ENCODE measurements at regions not wholly inside any gene's neighbourhood (a gene's known extent, or its start where the extent isn't known, plus 50 kb on each side); places are given as distances from the start of the nearest gene placed in this dataset.

DNA sequence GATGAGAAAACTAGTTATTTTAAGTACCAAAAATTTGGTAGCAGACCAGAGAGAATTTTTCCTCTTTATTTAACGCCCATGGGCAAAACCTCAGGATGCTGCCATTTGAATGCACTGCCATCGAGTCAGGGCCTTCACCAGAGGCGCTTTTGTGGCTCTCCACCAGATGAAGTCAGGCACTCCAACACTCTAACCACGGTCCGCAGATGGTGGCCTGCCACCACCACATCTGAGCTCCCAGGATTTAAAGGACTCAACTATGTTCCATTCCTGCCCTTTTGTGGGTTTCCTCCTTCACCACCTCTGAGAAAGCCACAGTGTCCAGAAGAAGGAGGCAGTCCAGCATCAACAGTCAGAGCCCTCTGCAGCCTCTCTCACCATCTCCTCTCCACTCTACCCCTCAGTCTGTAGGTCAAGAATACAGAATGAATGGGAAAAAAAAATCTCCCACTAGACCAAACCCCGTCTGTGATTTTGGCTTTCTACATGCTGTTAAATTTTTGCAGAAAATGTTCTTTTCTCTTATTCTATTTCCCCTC, 647.4 kb downstream of the USP25 start:
- no peaks in the 10 kb centered on the region for H3K27me3 Mint-ChIP-seq (ENCODE audit: low read depth)
- no peaks in the 10 kb centered on the region for H3K4me1 Mint-ChIP-seq (ENCODE audit: low read depth)
- H3K4me3 Mint-ChIP-seq, result no peak overlapping the region
- H3K36me3 Mint-ChIP-seq (ENCODE audit: low read depth), result no peaks in the 10 kb centered on the region
- H3K9me3 Mint-ChIP-seq, result no peaks in the 10 kb centered on the region
- no peak overlapping the region for H3K27ac Mint-ChIP-seq
- CTCF ChIA-PET, result no interaction called here
- intact Hi-C loops (cut with micrococcal nuclease), result no loop called here
- DNase-seq, result no peak

DNA sequence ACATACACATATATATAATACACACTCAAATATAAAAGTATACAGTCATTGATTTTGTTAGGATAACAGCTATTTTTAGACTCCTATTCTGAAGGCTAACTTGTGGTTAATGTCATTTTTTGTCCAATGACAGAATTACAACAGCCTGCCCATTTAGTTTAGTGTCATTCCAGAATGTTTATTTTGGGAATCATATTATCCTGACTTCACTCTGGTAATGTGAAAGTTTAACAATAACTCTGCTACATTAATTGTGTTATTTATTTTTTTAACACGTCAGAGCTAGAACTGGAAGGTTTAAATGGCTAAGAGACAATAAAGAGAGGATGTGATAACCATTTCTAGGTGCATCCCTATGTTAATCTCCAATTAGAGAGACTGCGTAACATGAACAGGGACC, 648.1 kb downstream of the USP25 start:
- Mint-ChIP-seq H3K4me1 (ENCODE audit: low read depth) (no peaks in the 10 kb centered on the region), H3K27ac (no peak overlapping the region), H3K36me3 (ENCODE audit: low read depth) (no peaks in the 10 kb centered on the region), H3K9me3 (no peaks in the 10 kb centered on the region), H3K4me3 (no peak overlapping the region), H3K27me3 (ENCODE audit: low read depth) (no peaks in the 10 kb centered on the region)
- CTCF ChIA-PET, result interaction anchor here (0.8 kb wide), 1 partner anchor 37 kb away, joined by 4 read pairs; no protein-coding TSS in a partner anchor
- intact Hi-C loops (cut with micrococcal nuclease), result no loop called here
- DNase-seq, result no peak

DNA sequence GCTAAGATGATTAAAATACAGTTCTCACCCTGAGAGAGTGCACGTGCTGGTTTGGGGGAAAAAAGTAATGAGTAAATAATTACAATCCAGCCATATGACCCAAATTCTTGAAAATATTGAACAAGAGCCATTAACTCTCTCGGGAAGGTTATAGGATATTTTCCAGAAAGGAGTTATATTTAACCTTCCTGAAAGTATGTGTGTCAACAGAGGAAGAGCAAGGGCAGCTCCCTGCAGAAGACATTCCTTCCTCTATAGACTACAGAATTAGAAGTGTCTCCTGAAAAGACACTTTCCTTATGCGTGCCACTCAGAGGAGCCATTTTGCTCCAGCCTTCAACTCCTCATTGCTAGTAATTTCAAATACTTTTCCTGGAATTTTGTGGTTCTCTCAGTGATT, 648.7 kb downstream of the USP25 start:
- no peak overlapping the region for H3K4me3 Mint-ChIP-seq
- H3K27me3 Mint-ChIP-seq (ENCODE audit: low read depth), result no peaks in the 10 kb centered on the region
- no peaks in the 10 kb centered on the region for H3K9me3 Mint-ChIP-seq
- no peak for DNase-seq
- intact Hi-C loops (cut with micrococcal nuclease), result no loop called here
- CTCF ChIA-PET, result interaction anchor here (0.8 kb wide), 1 partner anchor 37 kb away, joined by 4 read pairs; no protein-coding TSS in a partner anchor
- no peak overlapping the region for H3K27ac Mint-ChIP-seq
- H3K36me3 Mint-ChIP-seq (ENCODE audit: low read depth), result no peaks in the 10 kb centered on the region
- no peaks in the 10 kb centered on the region for H3K4me1 Mint-ChIP-seq (ENCODE audit: low read depth)

DNA sequence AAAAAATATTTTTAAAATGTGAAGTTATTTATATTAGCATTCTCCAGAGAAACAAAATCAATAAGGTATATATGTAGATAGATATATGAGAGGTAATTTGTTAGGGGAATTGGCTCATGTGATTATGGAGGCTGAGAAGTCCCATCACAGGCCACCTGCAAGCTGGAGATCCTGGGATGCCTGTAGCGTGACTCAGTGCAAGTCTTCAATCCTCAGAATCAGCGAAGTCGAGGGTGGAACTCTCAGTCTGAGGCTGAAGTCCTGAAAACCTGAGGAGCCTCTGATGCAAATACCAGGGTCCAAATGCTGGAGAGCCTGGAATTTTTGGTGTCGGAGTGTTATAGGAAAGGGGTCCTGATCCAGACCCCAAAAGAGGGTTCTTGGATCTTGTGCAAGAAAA, 658.5 kb downstream of the USP25 start:
- no peaks in the 10 kb centered on the region for H3K27me3 Mint-ChIP-seq (ENCODE audit: low read depth)
- intact Hi-C loops (cut with micrococcal nuclease), result no loop called here
- H3K4me3 Mint-ChIP-seq, result no peak overlapping the region
- no peak for DNase-seq
- H3K9me3 Mint-ChIP-seq, result no peaks in the 10 kb centered on the region
- H3K4me1 Mint-ChIP-seq (ENCODE audit: low read depth), result no peaks in the 10 kb centered on the region
- CTCF ChIA-PET, result no interaction called here
- H3K27ac Mint-ChIP-seq, result no peak overlapping the region
- no peaks in the 10 kb centered on the region for H3K36me3 Mint-ChIP-seq (ENCODE audit: low read depth)

- Mint-ChIP-seq H3K9me3 (no peaks in the 10 kb centered on the region), H3K27me3 (ENCODE audit: low read depth) (no peaks in the 10 kb centered on the region), H3K4me1 (ENCODE audit: low read depth) (no peaks in the 10 kb centered on the region), H3K36me3 (ENCODE audit: low read depth) (no peaks in the 10 kb centered on the region), H3K4me3 (no peak overlapping the region), H3K27ac (no peak overlapping the region)
- intact Hi-C loops (cut with micrococcal nuclease), result no loop called here
- DNase-seq, result no peak
- CTCF ChIA-PET, result no interaction called here
Observed at GRCh38 chr21:16388911-16389560, 659.3 kb downstream of the USP25 start.

GRCh38 chr21:16389643-16390042, 659.9 kb downstream of the USP25 start:
- Mint-ChIP-seq H3K27ac (no peak overlapping the region), H3K36me3 (ENCODE audit: low read depth) (no peaks in the 10 kb centered on the region), H3K4me3 (no peak overlapping the region), H3K27me3 (ENCODE audit: low read depth) (no peaks in the 10 kb centered on the region), H3K4me1 (ENCODE audit: low read depth) (no peaks in the 10 kb centered on the region), H3K9me3 (no peaks in the 10 kb centered on the region)
- DNase-seq, result no peak
- CTCF ChIA-PET, result no interaction called here
- intact Hi-C loops (cut with micrococcal nuclease), result no loop called here

GRCh38 chr21:16395285-16395684, 665.5 kb downstream of the USP25 start:
- no peak overlapping the region for H3K27ac Mint-ChIP-seq
- H3K4me3 Mint-ChIP-seq, result no peak overlapping the region
- no peaks in the 10 kb centered on the region for H3K4me1 Mint-ChIP-seq (ENCODE audit: low read depth)
- intact Hi-C loops (cut with micrococcal nuclease), result no loop called here
- H3K27me3 Mint-ChIP-seq (ENCODE audit: low read depth), result no peaks in the 10 kb centered on the region
- peaks cover 13% of the 10 kb centered on the region for H3K9me3 Mint-ChIP-seq
- no peak for DNase-seq
- H3K36me3 Mint-ChIP-seq (ENCODE audit: low read depth), result peaks cover 8% of the 10 kb centered on the region
- CTCF ChIA-PET, result no interaction called here

DNA sequence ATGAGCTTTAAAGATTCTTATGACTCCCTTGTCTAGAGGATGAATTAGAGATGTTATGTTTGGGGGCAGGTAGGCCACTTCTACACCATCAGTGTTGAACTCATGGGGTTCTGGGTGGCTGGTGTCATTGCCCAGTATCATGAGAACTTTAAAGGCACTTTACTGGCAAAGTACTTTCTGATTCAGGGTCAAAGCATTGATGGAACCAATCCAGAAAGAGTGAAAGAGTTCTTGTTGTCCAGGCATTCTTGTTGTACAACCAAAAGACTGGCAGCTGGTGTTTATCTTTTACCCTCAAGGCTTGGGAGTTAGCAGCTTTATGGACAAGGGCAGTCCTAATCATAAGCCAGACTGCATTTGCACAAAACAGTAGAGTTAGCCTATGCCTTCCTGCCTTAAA, 673.0 kb downstream of the USP25 start:
- Mint-ChIP-seq H3K27me3 (ENCODE audit: low read depth) (no peaks in the 10 kb centered on the region), H3K4me3 (no peak overlapping the region), H3K27ac (no peak overlapping the region), H3K4me1 (ENCODE audit: low read depth) (no peaks in the 10 kb centered on the region), H3K9me3 (peaks cover 2% of the 10 kb centered on the region), H3K36me3 (ENCODE audit: low read depth) (no peaks in the 10 kb centered on the region)
- intact Hi-C loops (cut with micrococcal nuclease), result no loop called here
- CTCF ChIA-PET, result no interaction called here
- DNase-seq, result no peak

DNA sequence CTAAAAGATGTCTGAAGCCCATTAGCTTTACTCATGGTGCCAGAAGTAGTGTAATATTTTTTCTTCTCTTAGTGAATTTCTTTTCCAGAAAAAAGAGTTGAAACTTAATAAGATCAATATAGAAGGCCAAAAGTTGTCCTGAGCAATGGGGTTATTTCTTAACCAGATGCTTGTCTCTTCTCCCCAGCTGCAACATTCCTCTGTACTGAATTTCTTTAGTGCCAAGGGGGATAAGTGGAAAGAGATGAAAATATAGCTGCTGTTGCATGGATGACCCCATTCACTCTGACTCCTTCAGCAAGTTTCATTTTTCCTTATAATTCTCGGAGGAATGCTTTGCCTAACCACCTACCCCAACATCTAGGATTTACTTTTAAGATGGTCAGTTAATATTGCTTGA, 675.0 kb downstream of the USP25 start:
- H3K36me3 Mint-ChIP-seq (ENCODE audit: low read depth), result no peaks in the 10 kb centered on the region
- no peaks in the 10 kb centered on the region for H3K9me3 Mint-ChIP-seq
- no peak overlapping the region for H3K4me3 Mint-ChIP-seq
- H3K27me3 Mint-ChIP-seq (ENCODE audit: low read depth), result no peaks in the 10 kb centered on the region
- DNase-seq, result no peak
- CTCF ChIA-PET, result interaction anchor here (0.7 kb wide), 1 partner anchor 102 kb away, joined by 4 read pairs; no protein-coding TSS in a partner anchor
- intact Hi-C loops (cut with micrococcal nuclease), result no loop called here
- no peaks in the 10 kb centered on the region for H3K4me1 Mint-ChIP-seq (ENCODE audit: low read depth)
- H3K27ac Mint-ChIP-seq, result no peak overlapping the region

GRCh38 chr21:16406355-16406754, 676.6 kb downstream of the USP25 start:
- Mint-ChIP-seq H3K4me3 (no peak overlapping the region), H3K4me1 (ENCODE audit: low read depth) (no peaks in the 10 kb centered on the region), H3K9me3 (peaks cover 2% of the 10 kb centered on the region), H3K27me3 (ENCODE audit: low read depth) (no peaks in the 10 kb centered on the region), H3K27ac (no peak overlapping the region), H3K36me3 (ENCODE audit: low read depth) (no peaks in the 10 kb centered on the region)
- intact Hi-C loops (cut with micrococcal nuclease), result no loop called here
- CTCF ChIA-PET, result no interaction called here
- no peak for DNase-seq

DNA sequence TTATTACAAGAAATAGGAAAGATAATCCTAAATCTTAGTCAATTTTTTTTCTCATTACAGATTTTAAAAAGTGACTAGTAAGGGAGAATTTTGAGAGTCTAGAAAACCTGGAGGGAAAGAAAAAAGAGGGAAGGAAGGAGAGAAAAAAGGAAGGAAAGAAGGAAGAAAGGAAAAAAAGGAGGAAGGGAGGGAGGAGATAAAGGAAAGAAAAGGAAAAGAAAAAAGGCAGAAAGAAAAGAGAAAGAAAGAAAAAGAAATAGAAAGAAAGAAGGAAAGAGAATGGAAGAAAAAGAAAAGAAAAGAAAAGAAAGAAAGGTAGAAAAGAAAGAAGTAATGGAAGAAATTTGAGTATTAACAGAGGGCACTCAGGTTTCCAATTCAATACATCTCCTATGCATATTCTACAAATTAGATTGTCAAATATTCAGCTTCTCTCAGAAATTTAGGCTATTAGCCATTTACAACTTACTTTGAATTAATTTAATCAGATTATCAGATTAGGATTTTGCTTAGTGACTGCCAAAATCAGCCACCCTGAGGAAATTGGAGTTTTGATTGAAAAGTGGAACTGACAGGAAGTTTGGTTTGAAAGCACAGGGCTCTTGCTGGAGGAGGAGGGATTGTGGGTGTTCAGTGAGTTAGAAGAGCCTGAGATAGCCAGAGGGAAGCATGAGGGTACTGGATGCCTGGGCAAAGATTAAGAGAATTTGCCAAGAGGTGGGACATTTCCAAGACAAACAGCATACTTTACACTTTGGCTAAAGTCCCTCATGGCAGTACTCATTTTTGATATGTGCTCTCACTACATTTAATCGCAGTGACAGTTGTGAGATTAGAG, 677.8 kb downstream of the USP25 start:
- CTCF ChIA-PET, result no interaction called here
- Mint-ChIP-seq H3K4me1 (ENCODE audit: low read depth) (no peaks in the 10 kb centered on the region), H3K27me3 (ENCODE audit: low read depth) (no peaks in the 10 kb centered on the region), H3K9me3 (peaks cover 5% of the 10 kb centered on the region), H3K36me3 (ENCODE audit: low read depth) (no peaks in the 10 kb centered on the region), H3K27ac (no peak overlapping the region), H3K4me3 (no peak overlapping the region)
- intact Hi-C loops (cut with micrococcal nuclease), result no loop called here
- no peak for DNase-seq

GRCh38 chr21:16408280-16408679, 678.5 kb downstream of the USP25 start:
- Mint-ChIP-seq H3K36me3 (ENCODE audit: low read depth) (no peaks in the 10 kb centered on the region), H3K4me3 (no peak overlapping the region), H3K4me1 (ENCODE audit: low read depth) (no peaks in the 10 kb centered on the region), H3K27ac (no peak overlapping the region), H3K27me3 (ENCODE audit: low read depth) (no peaks in the 10 kb centered on the region), H3K9me3 (peaks cover 5% of the 10 kb centered on the region)
- intact Hi-C loops (cut with micrococcal nuclease), result no loop called here
- CTCF ChIA-PET, result no interaction called here
- no peak for DNase-seq

- H3K27me3 Mint-ChIP-seq (ENCODE audit: low read depth), result no peaks in the 10 kb centered on the region
- no peak for DNase-seq
- peaks cover 5% of the 10 kb centered on the region for H3K9me3 Mint-ChIP-seq
- intact Hi-C loops (cut with micrococcal nuclease), result no loop called here
- no peaks in the 10 kb centered on the region for H3K4me1 Mint-ChIP-seq (ENCODE audit: low read depth)
- CTCF ChIA-PET, result no interaction called here
- no peaks in the 10 kb centered on the region for H3K36me3 Mint-ChIP-seq (ENCODE audit: low read depth)
- H3K27ac Mint-ChIP-seq, result no peak overlapping the region
- H3K4me3 Mint-ChIP-seq, result no peak overlapping the region
Observed at GRCh38 chr21:16409352-16409751, 679.6 kb downstream of the USP25 start.
